Mammary epithelial cell (primary cell): ENCODE measurements at regions not wholly inside any gene's neighbourhood (a gene's known extent, or its start where the extent isn't known, plus 50 kb on each side); places are given as distances from the start of the nearest gene placed in this dataset.

Source experiments
- EZH2 ChIP-seq: IDR thresholded peaks from 2 replicates; pipeline ENCODE4 v1.6.1; 2012; ENCODE audit warnings: low read length, inconsistent platforms, borderline replicate concordance
- TF ChIP-seq, protein P1 (sequence below), 2 donors: IDR thresholded peaks in 1 of 2; conservative IDR thresholded peaks in 1 of 2; 2 replicates each; pipeline ENCODE4 v1.5.1; 2011 to 2012; ENCODE audit warnings: inconsistent platforms in 2 of 2, low read length in 2 of 2, mild to moderate bottlenecking in 2 of 2, control low read depth in 1 of 2, low read depth in 1 of 2; ENCODE audit not compliant: insufficient read depth in 1 of 2; ENCODE audit errors: extremely low read depth in 1 of 2

DNA sequence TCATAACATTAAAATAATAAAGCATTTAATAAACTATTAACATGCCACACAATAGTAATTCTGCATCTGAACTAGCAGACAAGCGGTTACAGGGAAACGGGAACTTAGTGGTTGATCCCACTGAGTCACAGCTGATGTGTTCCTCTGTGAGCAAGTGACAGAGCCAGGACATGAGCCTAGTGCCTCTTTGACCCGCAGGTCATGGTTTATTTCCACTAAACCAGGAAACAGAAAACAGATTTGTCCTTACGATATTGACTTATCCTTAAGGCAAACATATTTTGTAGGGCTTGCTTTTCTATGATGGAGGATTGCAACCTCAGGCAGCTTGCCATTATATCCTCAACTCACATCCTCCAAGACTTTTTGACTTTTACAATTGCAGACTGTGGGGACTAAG is 987.3 kb downstream of the CCSER2 start:
- TF ChIP-seq, protein P1, sequence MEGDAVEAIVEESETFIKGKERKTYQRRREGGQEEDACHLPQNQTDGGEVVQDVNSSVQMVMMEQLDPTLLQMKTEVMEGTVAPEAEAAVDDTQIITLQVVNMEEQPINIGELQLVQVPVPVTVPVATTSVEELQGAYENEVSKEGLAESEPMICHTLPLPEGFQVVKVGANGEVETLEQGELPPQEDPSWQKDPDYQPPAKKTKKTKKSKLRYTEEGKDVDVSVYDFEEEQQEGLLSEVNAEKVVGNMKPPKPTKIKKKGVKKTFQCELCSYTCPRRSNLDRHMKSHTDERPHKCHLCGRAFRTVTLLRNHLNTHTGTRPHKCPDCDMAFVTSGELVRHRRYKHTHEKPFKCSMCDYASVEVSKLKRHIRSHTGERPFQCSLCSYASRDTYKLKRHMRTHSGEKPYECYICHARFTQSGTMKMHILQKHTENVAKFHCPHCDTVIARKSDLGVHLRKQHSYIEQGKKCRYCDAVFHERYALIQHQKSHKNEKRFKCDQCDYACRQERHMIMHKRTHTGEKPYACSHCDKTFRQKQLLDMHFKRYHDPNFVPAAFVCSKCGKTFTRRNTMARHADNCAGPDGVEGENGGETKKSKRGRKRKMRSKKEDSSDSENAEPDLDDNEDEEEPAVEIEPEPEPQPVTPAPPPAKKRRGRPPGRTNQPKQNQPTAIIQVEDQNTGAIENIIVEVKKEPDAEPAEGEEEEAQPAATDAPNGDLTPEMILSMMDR (conservative IDR thresholded peaks at IDR 0.05 in 1 of 2, IDR thresholded peaks at IDR 0.05 in 1 of 2; ENCODE audit: extremely low read depth in 1 of 2, insufficient read depth in 1 of 2, low read depth in 1 of 2, low read length in 2 of 2) = no peak
- no peak for TF ChIP-seq EZH2
